Pulmonary artery endothelial cell (primary cell): ENCODE measurements at regions not wholly inside any gene's neighbourhood (a gene's known extent, or its start where the extent isn't known, plus 50 kb on each side); places are given as distances from the start of the nearest gene placed in this dataset.

ENCODE experiments used
- DNase-seq: peaks from one replicate; pipeline ENCODE4 v3.0.0-alpha.2; 2011; ENCODE audit warnings: low read depth, low spot score

- no peak for DNase-seq
These were observed 233.3 kb upstream of the TBX3 start for GRCh38 chr12:114917307-114917706.

GRCh38 chr12:114916541-114916940 lies 232.6 kb upstream of the TBX3 start:
- DNase-seq, result no peak

GRCh38 chr12:114916124-114916523 lies 232.1 kb upstream of the TBX3 start:
- DNase-seq, result no peak

GRCh38 chr12:114913871-114914801 lies 230.2 kb upstream of the TBX3 start:
- DNase-seq, result no peak

GRCh38 chr12:114912811-114913210 lies 228.8 kb upstream of the TBX3 start:
- DNase-seq, result no peak

GRCh38 chr12:114911196-114911595 lies 227.2 kb upstream of the TBX3 start:
- no peak for DNase-seq

- no peak for DNase-seq
These were observed 220.5 kb upstream of the TBX3 start for GRCh38 chr12:114904254-114905003.

GRCh38 chr12:114903083-114903691 lies 219.2 kb upstream of the TBX3 start:
- no peak for DNase-seq

- no peak for DNase-seq
These were observed 218.7 kb upstream of the TBX3 start for GRCh38 chr12:114902665-114903064.

- DNase-seq, result no peak
These were observed 217.3 kb upstream of the TBX3 start for GRCh38 chr12:114901316-114901715.

- no peak for DNase-seq
These were observed 214.2 kb upstream of the TBX3 start for GRCh38 chr12:114898159-114898558.

GRCh38 chr12:114895827-114896226 lies 211.9 kb upstream of the TBX3 start:
- DNase-seq, result no peak

- no peak for DNase-seq
These were observed 211.1 kb upstream of the TBX3 start for GRCh38 chr12:114895081-114895480.

GRCh38 chr12:114894076-114894475 lies 210.1 kb upstream of the TBX3 start:
- DNase-seq, result no peak

GRCh38 chr12:114888928-114889584 lies 205.1 kb upstream of the TBX3 start:
- DNase-seq, result no peak

GRCh38 chr12:114888448-114888847 lies 204.5 kb upstream of the TBX3 start:
- no peak for DNase-seq

GRCh38 chr12:114885501-114885900 lies 201.5 kb upstream of the TBX3 start:
- no peak for DNase-seq

GRCh38 chr12:114884575-114884974 lies 200.6 kb upstream of the TBX3 start:
- DNase-seq, result no peak

GRCh38 chr12:114882083-114882482 lies 198.1 kb upstream of the TBX3 start:
- DNase-seq, result no peak

- DNase-seq, result no peak
These were observed 195.4 kb upstream of the TBX3 start for GRCh38 chr12:114879354-114879753.

- no peak for DNase-seq
These were observed 194.8 kb upstream of the TBX3 start for GRCh38 chr12:114878781-114879180.
